Testis (tissue), 2 donors: ENCODE measurements at regions not wholly inside any gene's neighbourhood (a gene's known extent, or its start where the extent isn't known, plus 50 kb on each side); places are given as distances from the start of the nearest gene placed in this dataset.

ENCODE experiments used
- POLR2A ChIP-seq: fragments of 450-650 bp; IDR thresholded peaks from one replicate; pipeline ENCODE4 v1.6.1; 2017; ENCODE audit warnings: antibody characterized with exemption, mild to moderate bottlenecking, moderate library complexity
- TF ChIP-seq, protein P1 (sequence below), 3 experiments: fragments of 450-650 bp in 2 of 3; fragments of 200-600 bp in 1 of 3; sonication (generic) in 1 of 3; IDR thresholded peaks; one replicate each; pipeline ENCODE4 v1.5.1; 2016 to 2019; ENCODE audit warnings: antibody characterized with exemption in 3 of 3, mild to moderate bottlenecking in 2 of 3, moderate library complexity in 1 of 3

DNA sequence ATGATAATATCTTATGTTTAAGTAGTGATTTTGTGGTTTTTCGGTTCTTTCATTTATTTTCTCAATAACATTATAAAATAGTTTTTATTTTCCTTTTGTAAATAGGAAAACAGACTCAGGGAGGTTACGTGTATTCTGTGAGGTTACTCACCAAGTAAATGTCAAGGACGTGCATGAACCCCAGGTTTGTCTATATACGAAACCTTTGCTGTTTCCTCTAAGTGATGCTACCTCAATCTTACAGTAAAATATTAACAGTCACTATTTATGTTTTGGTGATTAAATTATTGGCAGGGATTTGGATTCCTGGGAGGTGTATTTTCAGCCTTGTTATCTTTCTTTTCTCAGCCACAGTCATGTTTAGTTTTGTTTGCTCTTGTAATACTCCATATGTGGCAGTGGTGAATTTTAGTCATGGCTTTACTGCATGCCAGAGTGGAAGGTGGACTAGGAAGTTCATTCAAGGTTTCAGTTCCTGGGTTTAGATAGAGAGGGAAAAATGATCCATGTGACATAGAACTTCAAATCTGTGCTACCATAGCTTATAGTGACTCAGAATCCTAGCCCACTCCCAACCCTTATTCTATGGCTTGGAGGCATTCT is 139.9 kb downstream of the ARL4A start:
- TF ChIP-seq, protein P1, sequence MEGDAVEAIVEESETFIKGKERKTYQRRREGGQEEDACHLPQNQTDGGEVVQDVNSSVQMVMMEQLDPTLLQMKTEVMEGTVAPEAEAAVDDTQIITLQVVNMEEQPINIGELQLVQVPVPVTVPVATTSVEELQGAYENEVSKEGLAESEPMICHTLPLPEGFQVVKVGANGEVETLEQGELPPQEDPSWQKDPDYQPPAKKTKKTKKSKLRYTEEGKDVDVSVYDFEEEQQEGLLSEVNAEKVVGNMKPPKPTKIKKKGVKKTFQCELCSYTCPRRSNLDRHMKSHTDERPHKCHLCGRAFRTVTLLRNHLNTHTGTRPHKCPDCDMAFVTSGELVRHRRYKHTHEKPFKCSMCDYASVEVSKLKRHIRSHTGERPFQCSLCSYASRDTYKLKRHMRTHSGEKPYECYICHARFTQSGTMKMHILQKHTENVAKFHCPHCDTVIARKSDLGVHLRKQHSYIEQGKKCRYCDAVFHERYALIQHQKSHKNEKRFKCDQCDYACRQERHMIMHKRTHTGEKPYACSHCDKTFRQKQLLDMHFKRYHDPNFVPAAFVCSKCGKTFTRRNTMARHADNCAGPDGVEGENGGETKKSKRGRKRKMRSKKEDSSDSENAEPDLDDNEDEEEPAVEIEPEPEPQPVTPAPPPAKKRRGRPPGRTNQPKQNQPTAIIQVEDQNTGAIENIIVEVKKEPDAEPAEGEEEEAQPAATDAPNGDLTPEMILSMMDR (IDR thresholded peaks at IDR 0.05): no peak
- no peak for TF ChIP-seq POLR2A
